ENCODE measurements at regions not wholly inside any gene's neighbourhood (a gene's known extent, or its start where the extent isn't known, plus 50 kb on each side); places are given as distances from the start of the nearest gene placed in this dataset.
"Not testable (repeated sequence)": the region's sequence is repeated elsewhere in the genome, so short reads cannot be mapped to it uniquely, and the experiment has no call there.

GRCh38 chr6:74568861-74569260 is 637.0 kb downstream of the COL12A1 start:
- no peak for DNase-seq

- DNase-seq = not testable (repeated sequence)
Measured at GRCh38 chr6:74567923-74568290, 637.9 kb downstream of the COL12A1 start.

- no peak for DNase-seq
Measured at GRCh38 chr6:74567281-74567922, 638.5 kb downstream of the COL12A1 start.

GRCh38 chr6:74557236-74557635 is 648.6 kb downstream of the COL12A1 start:
- DNase-seq = no peak

- DNase-seq = no peak
Measured at GRCh38 chr6:74554041-74554440, 651.8 kb downstream of the COL12A1 start.

- DNase-seq = no peak
Measured at GRCh38 chr6:74551896-74552295, 654.0 kb downstream of the COL12A1 start.

- DNase-seq = no peak
Measured at GRCh38 chr6:74550821-74551220, 655.0 kb downstream of the COL12A1 start.

GRCh38 chr6:74549746-74550145 is 656.1 kb downstream of the COL12A1 start:
- no peak for DNase-seq

GRCh38 chr6:74534465-74535211 is 671.2 kb downstream of the COL12A1 start:
- DNase-seq = no peak

- DNase-seq = no peak
Measured at GRCh38 chr6:74519163-74519562, 686.7 kb downstream of the COL12A1 start.

- DNase-seq = no peak
Measured at GRCh38 chr6:74518035-74518434, 687.8 kb downstream of the COL12A1 start.

- DNase-seq = no peak
Measured at GRCh38 chr6:74510878-74511277, 695.0 kb downstream of the COL12A1 start.

GRCh38 chr6:74507649-74508048 is 698.2 kb downstream of the COL12A1 start:
- no peak for DNase-seq

- DNase-seq = no peak
Measured at GRCh38 chr6:74505391-74505790, 700.5 kb downstream of the COL12A1 start.

GRCh38 chr6:74504941-74505340 is 700.9 kb downstream of the COL12A1 start:
- no peak for DNase-seq

GRCh38 chr6:74492587-74492986 is 713.3 kb downstream of the COL12A1 start:
- DNase-seq = no peak

GRCh38 chr6:74491844-74492374 is 713.9 kb downstream of the COL12A1 start:
- no peak for DNase-seq

- not testable (repeated sequence) for DNase-seq
Measured at GRCh38 chr6:74488726-74489125, 717.1 kb downstream of the COL12A1 start.

GRCh38 chr6:74482180-74482579 is 723.7 kb downstream of the COL12A1 start:
- no peak for DNase-seq

GRCh38 chr6:74480561-74480960 is 725.3 kb downstream of the COL12A1 start:
- no peak for DNase-seq

- DNase-seq = no peak
Measured at GRCh38 chr6:74479960-74480359, 725.9 kb downstream of the COL12A1 start.

- no peak for DNase-seq
Measured at GRCh38 chr6:74479420-74479819, 726.4 kb downstream of the COL12A1 start.

GRCh38 chr6:74474046-74474445 is 731.8 kb downstream of the COL12A1 start:
- DNase-seq = not testable (repeated sequence)

- not testable (repeated sequence) for DNase-seq
Measured at GRCh38 chr6:74468552-74468951, 737.3 kb downstream of the COL12A1 start.
